ENCODE measurements at regions not wholly inside any gene's neighbourhood (a gene's known extent, or its start where the extent isn't known, plus 50 kb on each side); places are given as distances from the start of the nearest gene placed in this dataset.

- no peak overlapping the region for H3K4me3 ChIP-seq (ENCODE audit: low read depth, low read length)
- TF ChIP-seq, protein P1, sequence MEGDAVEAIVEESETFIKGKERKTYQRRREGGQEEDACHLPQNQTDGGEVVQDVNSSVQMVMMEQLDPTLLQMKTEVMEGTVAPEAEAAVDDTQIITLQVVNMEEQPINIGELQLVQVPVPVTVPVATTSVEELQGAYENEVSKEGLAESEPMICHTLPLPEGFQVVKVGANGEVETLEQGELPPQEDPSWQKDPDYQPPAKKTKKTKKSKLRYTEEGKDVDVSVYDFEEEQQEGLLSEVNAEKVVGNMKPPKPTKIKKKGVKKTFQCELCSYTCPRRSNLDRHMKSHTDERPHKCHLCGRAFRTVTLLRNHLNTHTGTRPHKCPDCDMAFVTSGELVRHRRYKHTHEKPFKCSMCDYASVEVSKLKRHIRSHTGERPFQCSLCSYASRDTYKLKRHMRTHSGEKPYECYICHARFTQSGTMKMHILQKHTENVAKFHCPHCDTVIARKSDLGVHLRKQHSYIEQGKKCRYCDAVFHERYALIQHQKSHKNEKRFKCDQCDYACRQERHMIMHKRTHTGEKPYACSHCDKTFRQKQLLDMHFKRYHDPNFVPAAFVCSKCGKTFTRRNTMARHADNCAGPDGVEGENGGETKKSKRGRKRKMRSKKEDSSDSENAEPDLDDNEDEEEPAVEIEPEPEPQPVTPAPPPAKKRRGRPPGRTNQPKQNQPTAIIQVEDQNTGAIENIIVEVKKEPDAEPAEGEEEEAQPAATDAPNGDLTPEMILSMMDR (conservative IDR thresholded peaks at IDR 0.05; ENCODE audit: low read depth, low read length): no peak
- DNase-seq (ENCODE audit: low read depth): no peak
Observed at GRCh38 chr4:142983065-142983464, 137.0 kb upstream of the INPP4B start.

DNA sequence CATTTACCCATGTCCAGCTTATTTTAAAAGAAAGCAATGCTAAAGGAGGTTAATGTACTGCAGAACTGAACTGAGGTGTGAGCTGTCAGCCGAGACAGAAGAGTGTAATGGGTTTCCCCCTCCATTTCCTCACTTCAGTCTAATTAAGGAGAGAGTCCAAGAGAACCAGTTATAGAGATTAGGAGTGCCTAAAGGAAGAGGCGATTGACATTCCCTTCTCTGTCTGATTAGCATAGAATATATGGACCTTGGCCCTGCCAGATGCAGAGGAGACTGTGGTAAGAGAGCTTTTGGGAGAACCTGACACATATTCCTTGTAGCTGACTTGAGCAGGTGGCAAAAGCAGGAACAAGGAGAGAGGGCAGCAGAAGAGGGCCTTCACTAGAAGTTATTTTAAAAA, 137.5 kb upstream of the INPP4B start:
- TF ChIP-seq, protein P1 (conservative IDR thresholded peaks at IDR 0.05; ENCODE audit: low read depth, low read length): no peak
- H3K4me3 ChIP-seq (ENCODE audit: low read depth, low read length): no peak overlapping the region
- DNase-seq (ENCODE audit: low read depth): no peak

- no peak overlapping the region for H3K4me3 ChIP-seq (ENCODE audit: low read depth, low read length)
- TF ChIP-seq, protein P1 (conservative IDR thresholded peaks at IDR 0.05; ENCODE audit: low read depth, low read length): peak; percentile 85
- DNase-seq (ENCODE audit: low read depth): no peak
Observed at GRCh38 chr4:142984871-142985585, 138.9 kb upstream of the INPP4B start.

DNA sequence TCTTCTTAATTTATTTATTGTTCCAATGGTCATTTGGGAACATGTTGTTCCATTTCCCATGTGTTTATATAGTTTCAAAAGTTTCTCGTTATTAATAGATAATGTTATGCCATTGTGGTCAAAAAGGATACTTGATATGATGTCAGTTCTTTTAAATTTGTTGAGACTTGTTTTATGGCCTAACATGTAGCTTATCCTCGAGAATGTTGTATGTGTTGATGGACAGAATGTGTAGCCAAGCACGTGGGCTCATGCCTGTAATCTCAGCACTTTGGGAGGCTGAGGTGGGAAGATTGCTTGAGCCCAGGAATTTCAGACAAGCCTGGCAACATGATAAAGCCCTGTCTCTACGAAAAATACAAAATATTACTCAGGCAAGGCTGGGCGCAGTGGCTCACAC, 168.5 kb upstream of the USP38 start:
- TF ChIP-seq, protein P1 (conservative IDR thresholded peaks at IDR 0.05; ENCODE audit: low read depth, low read length): no peak
- no peak overlapping the region for H3K4me3 ChIP-seq (ENCODE audit: low read depth, low read length)
- no peak for DNase-seq (ENCODE audit: low read depth)

GRCh38 chr4:143017210-143017609, 167.5 kb upstream of the USP38 start:
- TF ChIP-seq, protein P1 (conservative IDR thresholded peaks at IDR 0.05; ENCODE audit: low read depth, low read length): no peak
- DNase-seq (ENCODE audit: low read depth): no peak
- no peak overlapping the region for H3K4me3 ChIP-seq (ENCODE audit: low read depth, low read length)

DNA sequence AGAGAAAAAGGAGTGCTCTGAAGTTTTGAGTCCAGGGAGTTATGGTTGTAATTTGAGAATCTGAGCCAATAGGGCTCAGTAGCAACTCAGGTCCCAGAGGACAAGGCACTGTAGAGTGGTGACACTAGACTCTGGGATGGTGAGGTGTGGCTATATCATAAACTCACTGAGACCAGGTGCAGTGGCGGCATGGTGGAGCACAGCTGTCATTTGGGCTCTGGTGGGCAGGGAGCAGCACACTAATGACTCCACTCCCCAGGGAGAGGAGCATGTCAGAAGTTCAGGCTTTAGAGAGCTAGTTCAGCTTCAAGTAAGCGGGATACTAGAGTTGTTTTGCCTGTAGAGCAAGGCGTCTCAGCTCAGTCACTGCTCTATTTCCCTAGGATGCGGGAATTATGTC, 165.4 kb upstream of the USP38 start:
- DNase-seq (ENCODE audit: low read depth): no peak
- no peak overlapping the region for H3K4me3 ChIP-seq (ENCODE audit: low read depth, low read length)
- TF ChIP-seq, protein P1 (conservative IDR thresholded peaks at IDR 0.05; ENCODE audit: low read depth, low read length): no peak

GRCh38 chr4:143021384-143021783, 163.3 kb upstream of the USP38 start:
- no peak for DNase-seq (ENCODE audit: low read depth)
- no peak overlapping the region for H3K4me3 ChIP-seq (ENCODE audit: low read depth, low read length)
- TF ChIP-seq, protein P1 (conservative IDR thresholded peaks at IDR 0.05; ENCODE audit: low read depth, low read length): no peak
